HG02981 (cell line): ENCODE measurements at regions not wholly inside any gene's neighbourhood (a gene's known extent, or its start where the extent isn't known, plus 50 kb on each side); places are given as distances from the start of the nearest gene placed in this dataset.

Experiments used
- ATAC-seq: cut with Tn5 transposase; IDR thresholded peaks from one replicate; pipeline ENCODE4 v1.9.1; 2021; ENCODE audit warnings: mild to moderate bottlenecking, moderate library complexity; ENCODE audit not compliant: unreplicated experiment

GRCh38 chr10:130910848-130911247, 400.7 kb downstream of the TCERG1L start:
- ATAC-seq, result no peak

GRCh38 chr10:130913844-130914243, 397.7 kb downstream of the TCERG1L start:
- ATAC-seq, result no peak

- ATAC-seq, result no peak
Observed at GRCh38 chr10:130914367-130914766, 397.2 kb downstream of the TCERG1L start.

- ATAC-seq, result no peak
Observed at GRCh38 chr10:130915065-130915464, 396.5 kb downstream of the TCERG1L start.

- ATAC-seq, result no peak
Observed at GRCh38 chr10:130921461-130921860, 390.1 kb downstream of the TCERG1L start.

GRCh38 chr10:130921911-130922440, 389.5 kb downstream of the TCERG1L start:
- ATAC-seq, result no peak

GRCh38 chr10:130923596-130923995, 387.9 kb downstream of the TCERG1L start:
- ATAC-seq, result no peak

- no peak for ATAC-seq
Observed at GRCh38 chr10:130924138-130924819, 387.2 kb downstream of the TCERG1L start.

GRCh38 chr10:130926442-130926841, 385.1 kb downstream of the TCERG1L start:
- ATAC-seq, result no peak

- ATAC-seq, result no peak
Observed at GRCh38 chr10:130927157-130927556, 384.4 kb downstream of the TCERG1L start.

GRCh38 chr10:130928306-130928705, 383.2 kb downstream of the TCERG1L start:
- no peak for ATAC-seq

- ATAC-seq, result no peak
Observed at GRCh38 chr10:130929422-130930325, 381.8 kb downstream of the TCERG1L start.

- no peak for ATAC-seq
Observed at GRCh38 chr10:130930821-130931220, 380.7 kb downstream of the TCERG1L start.

- no peak for ATAC-seq
Observed at GRCh38 chr10:130931256-130931655, 380.3 kb downstream of the TCERG1L start.

GRCh38 chr10:130932326-130933007, 379.1 kb downstream of the TCERG1L start:
- no peak for ATAC-seq

GRCh38 chr10:130933008-130933390, 378.5 kb downstream of the TCERG1L start:
- no peak for ATAC-seq

- no peak for ATAC-seq
Observed at GRCh38 chr10:130934293-130935127, 377.0 kb downstream of the TCERG1L start.

GRCh38 chr10:130935128-130935439, 376.4 kb downstream of the TCERG1L start:
- no peak for ATAC-seq

- no peak for ATAC-seq
Observed at GRCh38 chr10:130935897-130936550, 375.5 kb downstream of the TCERG1L start.

GRCh38 chr10:130936851-130937250, 374.7 kb downstream of the TCERG1L start:
- ATAC-seq, result no peak
